Ectodermal cell (in vitro differentiated cells): ENCODE measurements at regions not wholly inside any gene's neighbourhood (a gene's known extent, or its start where the extent isn't known, plus 50 kb on each side); places are given as distances from the start of the nearest gene placed in this dataset.

ENCODE experiments used
- H3K27ac ChIP-seq: 2 replicates; pipeline ENCODE4 v1.7.0; 2013; ENCODE audit warnings: mild to moderate bottlenecking, low read depth, low read length; ENCODE audit not compliant: insufficient read depth, poor library complexity, severe bottlenecking
- H3K27me3 ChIP-seq: 2 replicates; pipeline ENCODE4 v1.7.0; 2013; ENCODE audit warnings: mild to moderate bottlenecking, low read length; ENCODE audit not compliant: insufficient read depth, control insufficient read depth, poor library complexity, severe bottlenecking
- H3K36me3 ChIP-seq: one replicate; pipeline ENCODE4 v1.7.0; 2013; ENCODE audit warnings: low read length; ENCODE audit not compliant: control insufficient read depth, insufficient read depth
- H3K4me1 ChIP-seq: one replicate; pipeline ENCODE4 v1.7.0; 2013; ENCODE audit warnings: low read length; ENCODE audit not compliant: control insufficient read depth, insufficient read depth
- H3K4me3 ChIP-seq: 2 replicates; pipeline ENCODE4 v1.7.0; 2013; ENCODE audit warnings: low read depth, low read length, control low read depth; ENCODE audit not compliant: insufficient read depth
- H3K9me3 ChIP-seq: 2 replicates; pipeline ENCODE4 v1.7.0; 2013; ENCODE audit warnings: mild to moderate bottlenecking, low read length, moderate library complexity; ENCODE audit not compliant: control insufficient read depth
- WGBS, 2 experiments: methylation state at CpG; one replicate each; pipeline ENCODE4 v1.1.7; 2013; ENCODE audit warnings: missing lambda C conversion rate in 2 of 2; 5-methylcytosine and 5-hydroxymethylcytosine counted together

- Histone ChIP-seq H3K36me3 (no peaks in the 10 kb centered on the region), H3K4me1 (no peaks in the 10 kb centered on the region), H3K4me3 (no peak overlapping the region), H3K27me3 (no peaks in the 10 kb centered on the region), H3K27ac (no peak overlapping the region), H3K9me3 (no peaks in the 10 kb centered on the region)
- WGBS, 2 experiments = 93% methylated on average over 14 of the region's 14 CpGs
These were observed 158.4 kb upstream of the TLL1 start for GRCh38 chr4:165714650-165715049.

GRCh38 chr4:165715211-165715610 lies 157.8 kb upstream of the TLL1 start:
- Histone ChIP-seq H3K36me3 (no peaks in the 10 kb centered on the region), H3K9me3 (no peaks in the 10 kb centered on the region), H3K4me3 (no peak overlapping the region), H3K27ac (no peak overlapping the region), H3K4me1 (no peaks in the 10 kb centered on the region), H3K27me3 (no peaks in the 10 kb centered on the region)
- 91 to 94% methylated on average over 1 of the region's 1 CpG for WGBS, 2 experiments

GRCh38 chr4:165715989-165716388 lies 157.0 kb upstream of the TLL1 start:
- Histone ChIP-seq H3K27me3 (no peaks in the 10 kb centered on the region), H3K36me3 (no peaks in the 10 kb centered on the region), H3K9me3 (no peaks in the 10 kb centered on the region), H3K27ac (no peak overlapping the region), H3K4me3 (no peak overlapping the region), H3K4me1 (no peaks in the 10 kb centered on the region)
- WGBS, 2 experiments = no CpG with 5 or more reads among the region's 1 CpG

- H3K27me3 ChIP-seq = no peaks in the 10 kb centered on the region
- H3K36me3 ChIP-seq = no peaks in the 10 kb centered on the region
- no peak overlapping the region for H3K27ac ChIP-seq
- no peaks in the 10 kb centered on the region for H3K9me3 ChIP-seq
- H3K4me3 ChIP-seq = no peak overlapping the region
- H3K4me1 ChIP-seq = peaks cover under 1% of the 10 kb centered on the region
These were observed 156.6 kb upstream of the TLL1 start for GRCh38 chr4:165716472-165716871.

- Histone ChIP-seq H3K4me3 (no peak overlapping the region), H3K9me3 (no peaks in the 10 kb centered on the region), H3K27me3 (no peaks in the 10 kb centered on the region), H3K36me3 (no peaks in the 10 kb centered on the region), H3K4me1 (peaks cover 4% of the 10 kb centered on the region), H3K27ac (no peak overlapping the region)
- 91 to 94% methylated on average over 8 of the region's 8 CpGs for WGBS, 2 experiments
These were observed 154.4 kb upstream of the TLL1 start for GRCh38 chr4:165718660-165719059.

GRCh38 chr4:165720411-165721082 lies 152.5 kb upstream of the TLL1 start:
- no peak overlapping the region for H3K4me3 ChIP-seq
- H3K27me3 ChIP-seq = no peaks in the 10 kb centered on the region
- peaks cover 4% of the 10 kb centered on the region for H3K4me1 ChIP-seq
- H3K9me3 ChIP-seq = no peaks in the 10 kb centered on the region
- no peak overlapping the region for H3K27ac ChIP-seq
- H3K36me3 ChIP-seq = no peaks in the 10 kb centered on the region
- WGBS, 2 experiments = 92 to 97% methylated on average over 2 of the region's 2 CpGs

GRCh38 chr4:165721815-165722214 lies 151.2 kb upstream of the TLL1 start:
- Histone ChIP-seq H3K27me3 (no peaks in the 10 kb centered on the region), H3K4me1 (peaks cover 4% of the 10 kb centered on the region), H3K36me3 (no peaks in the 10 kb centered on the region)

GRCh38 chr4:165723051-165723795 lies 149.8 kb upstream of the TLL1 start:
- 76 to 81% methylated on average over 2 to 4 of the region's 4 CpGs for WGBS, 2 experiments
- Histone ChIP-seq H3K4me1 (peaks cover 4% of the 10 kb centered on the region), H3K36me3 (no peaks in the 10 kb centered on the region), H3K27ac (no peak overlapping the region), H3K4me3 (no peak overlapping the region), H3K27me3 (no peaks in the 10 kb centered on the region), H3K9me3 (no peaks in the 10 kb centered on the region)

More at GRCh38 chr4:165721815-165722214, 151.2 kb upstream of the TLL1 start:
- WGBS, 2 experiments = 86 to 89% methylated on average over 4 of the region's 4 CpGs
- H3K9me3 ChIP-seq = no peaks in the 10 kb centered on the region
- no peak overlapping the region for H3K27ac ChIP-seq
- no peak overlapping the region for H3K4me3 ChIP-seq

- 78 to 86% methylated on average over 1 to 2 of the region's 2 CpGs for WGBS, 2 experiments
- H3K27ac ChIP-seq = no peak overlapping the region
- H3K4me1 ChIP-seq = peaks cover 4% of the 10 kb centered on the region
- no peaks in the 10 kb centered on the region for H3K9me3 ChIP-seq
- no peaks in the 10 kb centered on the region for H3K27me3 ChIP-seq
- no peak overlapping the region for H3K4me3 ChIP-seq
- H3K36me3 ChIP-seq = no peaks in the 10 kb centered on the region
These were observed 148.3 kb upstream of the TLL1 start for GRCh38 chr4:165724786-165725185.

- 93 to 96% methylated on average over 1 of the region's 1 CpG for WGBS, 2 experiments
- Histone ChIP-seq H3K27me3 (no peaks in the 10 kb centered on the region), H3K36me3 (no peaks in the 10 kb centered on the region), H3K27ac (no peak overlapping the region), H3K4me3 (no peak overlapping the region), H3K4me1 (peaks cover 4% of the 10 kb centered on the region), H3K9me3 (no peaks in the 10 kb centered on the region)
These were observed 147.7 kb upstream of the TLL1 start for GRCh38 chr4:165725352-165725751.
